ENCODE measurements at regions not wholly inside any gene's neighbourhood (a gene's known extent, or its start where the extent isn't known, plus 50 kb on each side); places are given as distances from the start of the nearest gene placed in this dataset.

DNA sequence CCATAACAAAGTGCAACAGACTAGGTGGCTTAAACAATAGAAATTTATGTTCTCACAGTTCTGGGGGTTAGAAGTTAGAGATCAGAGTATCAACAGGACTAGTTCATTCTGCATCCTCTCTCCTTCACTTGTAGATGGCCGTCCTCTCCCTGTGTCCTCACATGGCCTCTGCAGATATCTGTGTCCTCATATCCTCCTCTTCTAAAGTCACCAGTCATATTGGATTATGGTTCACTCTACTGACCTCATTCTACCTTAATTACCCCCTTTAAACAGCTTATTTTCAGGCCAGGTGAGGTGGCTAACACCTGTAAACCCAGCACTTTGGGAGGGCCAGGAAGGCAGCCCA is 135.1 kb downstream of the RAB38 start:
- TF ChIP-seq, protein P1, sequence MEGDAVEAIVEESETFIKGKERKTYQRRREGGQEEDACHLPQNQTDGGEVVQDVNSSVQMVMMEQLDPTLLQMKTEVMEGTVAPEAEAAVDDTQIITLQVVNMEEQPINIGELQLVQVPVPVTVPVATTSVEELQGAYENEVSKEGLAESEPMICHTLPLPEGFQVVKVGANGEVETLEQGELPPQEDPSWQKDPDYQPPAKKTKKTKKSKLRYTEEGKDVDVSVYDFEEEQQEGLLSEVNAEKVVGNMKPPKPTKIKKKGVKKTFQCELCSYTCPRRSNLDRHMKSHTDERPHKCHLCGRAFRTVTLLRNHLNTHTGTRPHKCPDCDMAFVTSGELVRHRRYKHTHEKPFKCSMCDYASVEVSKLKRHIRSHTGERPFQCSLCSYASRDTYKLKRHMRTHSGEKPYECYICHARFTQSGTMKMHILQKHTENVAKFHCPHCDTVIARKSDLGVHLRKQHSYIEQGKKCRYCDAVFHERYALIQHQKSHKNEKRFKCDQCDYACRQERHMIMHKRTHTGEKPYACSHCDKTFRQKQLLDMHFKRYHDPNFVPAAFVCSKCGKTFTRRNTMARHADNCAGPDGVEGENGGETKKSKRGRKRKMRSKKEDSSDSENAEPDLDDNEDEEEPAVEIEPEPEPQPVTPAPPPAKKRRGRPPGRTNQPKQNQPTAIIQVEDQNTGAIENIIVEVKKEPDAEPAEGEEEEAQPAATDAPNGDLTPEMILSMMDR (IDR thresholded peaks at IDR 0.05), result no peak
- TF ChIP-seq POLR2A (IDR thresholded peaks at IDR 0.05) (no peak), EP300 (IDR thresholded peaks at IDR 0.05) (no peak)

All from tibial nerve (tissue), 4 donors.